CD4-positive, alpha-beta T cell treated with Interleukin-1 beta for 1 hour (primary cell): ENCODE measurements at regions not wholly inside any gene's neighbourhood (a gene's known extent, or its start where the extent isn't known, plus 50 kb on each side); places are given as distances from the start of the nearest gene placed in this dataset.

Experiments
- DNase-seq, 2 donors: peaks; one replicate each; pipeline ENCODE4 v3.0.0-alpha.2; 2020 to 2022

- no peak for DNase-seq
Observed at GRCh38 chr14:31966896-31967668, 110.0 kb upstream of the ARHGAP5 start.

- DNase-seq, result no peak
Observed at GRCh38 chr14:31967669-31967975, 109.5 kb upstream of the ARHGAP5 start.

- DNase-seq, result no peak
Observed at GRCh38 chr14:31968107-31968810, 108.8 kb upstream of the ARHGAP5 start.

- no peak for DNase-seq
Observed at GRCh38 chr14:31968956-31969698, 108.0 kb upstream of the ARHGAP5 start.

GRCh38 chr14:31969699-31970240 is 107.3 kb upstream of the ARHGAP5 start:
- no peak for DNase-seq

GRCh38 chr14:31970744-31971143 is 106.4 kb upstream of the ARHGAP5 start:
- no peak for DNase-seq

- DNase-seq, result no peak
Observed at GRCh38 chr14:31971612-31972011, 105.5 kb upstream of the ARHGAP5 start.

- no peak for DNase-seq
Observed at GRCh38 chr14:31977001-31977556, 100.0 kb upstream of the ARHGAP5 start.

- no peak for DNase-seq
Observed at GRCh38 chr14:31978423-31978822, 98.7 kb upstream of the ARHGAP5 start.

GRCh38 chr14:31982642-31983041 is 94.5 kb upstream of the ARHGAP5 start:
- DNase-seq, result no peak

- DNase-seq, result no peak
Observed at GRCh38 chr14:31986405-31986804, 90.7 kb upstream of the ARHGAP5 start.

GRCh38 chr14:31987721-31988120 is 89.4 kb upstream of the ARHGAP5 start:
- no peak for DNase-seq

- no peak for DNase-seq
Observed at GRCh38 chr14:31988244-31988643, 88.9 kb upstream of the ARHGAP5 start.

GRCh38 chr14:31990183-31990857 is 86.8 kb upstream of the ARHGAP5 start:
- DNase-seq, result no peak

- DNase-seq, result no peak
Observed at GRCh38 chr14:31990926-31991572, 86.1 kb upstream of the ARHGAP5 start.

- DNase-seq, result no peak
Observed at GRCh38 chr14:31992011-31992447, 85.1 kb upstream of the ARHGAP5 start.

GRCh38 chr14:31993521-31993951 is 83.6 kb upstream of the ARHGAP5 start:
- DNase-seq, result no peak

GRCh38 chr14:31994391-31995033 is 82.6 kb upstream of the ARHGAP5 start:
- DNase-seq, result no peak

- no peak for DNase-seq
Observed at GRCh38 chr14:32003585-32003984, 73.5 kb upstream of the ARHGAP5 start.

- DNase-seq, result no peak
Observed at GRCh38 chr14:32004300-32004699, 72.8 kb upstream of the ARHGAP5 start.

- no peak for DNase-seq
Observed at GRCh38 chr14:32005628-32006027, 71.5 kb upstream of the ARHGAP5 start.
